HEK293 (cell line): ENCODE measurements at regions not wholly inside any gene's neighbourhood (a gene's known extent, or its start where the extent isn't known, plus 50 kb on each side); places are given as distances from the start of the nearest gene placed in this dataset.

ENCODE experiments used
- ZNF239 ChIP-seq: fragments of 450-650 bp; formaldehyde crosslinking; IDR thresholded peaks from 2 replicates; pipeline ENCODE4 v1.5.1; 2016; ENCODE audit warnings: missing biosample characterization, missing genetic modification characterization
- ZSCAN4 ChIP-seq: fragments of 450-650 bp; formaldehyde crosslinking; IDR thresholded peaks from 2 replicates; pipeline ENCODE4 v1.5.1; 2017; ENCODE audit warnings: missing biosample characterization, missing genetic modification characterization

GRCh38 chr16:66176111-66176510, 190.4 kb upstream of the CDH5 start:
- no peak for TF ChIP-seq ZNF239 (tag by site-specific recombination)
- TF ChIP-seq ZSCAN4, result no peak
